GM12878 (cell line): ENCODE measurements at regions not wholly inside any gene's neighbourhood (a gene's known extent, or its start where the extent isn't known, plus 50 kb on each side); places are given as distances from the start of the nearest gene placed in this dataset.

ENCODE experiments used
- ATAC-seq: fragments of 200-7000 bp; cut with Tn5 transposase; 3 replicates; pipeline ENCODE4 v1.9.1; 2020; ENCODE audit warnings: mild to moderate bottlenecking, moderate library complexity
- BruUV-seq: library from RNA; stranded (reverse); fragments of 400-500 nt; replicated peaks from 2 replicates; lab custom pipeline; 2021; lab: Mats Ljungman, UMichigan
- CTCF ChIA-PET: fragments of 300-600 bp; sonication (Branson Sonifier 250); formaldehyde crosslinking; extraction: SDS; loops from one replicate; lab custom pipeline; 2021; ENCODE audit warnings: inconsistent platforms; lab: Yijun Ruan, JAX
- POLR2A ChIA-PET: fragments of 350-600 bp; formaldehyde crosslinking; extraction: SDS; loops from one replicate; lab custom pipeline; 2021; ENCODE audit warnings: inconsistent platforms; lab: Charles Lee
- RAD21 ChIA-PET: fragments of 300-600 bp; sonication (Branson Sonifier 250); formaldehyde crosslinking; loops from one replicate; lab custom pipeline; 2023; ENCODE audit warnings: antibody characterized with exemption; ENCODE audit not compliant: unreplicated experiment; lab: Charles Lee
- SMC1A ChIA-PET: fragments of 300-600 bp; sonication (Branson Sonifier 250); formaldehyde crosslinking; loops from one replicate; lab custom pipeline; 2023; ENCODE audit not compliant: unreplicated experiment, uncharacterized antibody; lab: Charles Lee
- DNase-seq: peaks from one replicate; pipeline ENCODE4 v3.0.0-alpha.2; 2011; ENCODE audit warnings: low read depth, low spot score
- FAIRE-seq: peaks from 3 replicates; lab custom pipeline; 2011; peaks lifted over from hg19 to GRCh38; lab: Jason Lieb, UNC
- H2AFZ ChIP-seq: 2 replicates; pipeline ENCODE4 v1.6.0; 2011; ENCODE audit warnings: low read depth, low read length, control low read depth; ENCODE audit not compliant: control insufficient read depth
- H3K27ac ChIP-seq: 2 replicates; pipeline ENCODE4 v1.5.1; 2011; ENCODE audit warnings: control low read depth; ENCODE audit not compliant: control insufficient read depth, insufficient read depth
- H3K27me3 ChIP-seq, 2 experiments: replicated peaks in 1 of 2; 2 replicates each; pipeline versions ENCODE4 v1.6.0 to v1.6.1; 2011; ENCODE audit warnings: low read length in 1 of 2; ENCODE audit not compliant: control insufficient read depth in 2 of 2, insufficient read depth in 2 of 2
- H3K36me3 ChIP-seq, 2 experiments: 2 replicates each; pipeline ENCODE4 v1.5.1; 2011; ENCODE audit warnings: low read length in 1 of 2; ENCODE audit not compliant: control insufficient read depth in 2 of 2, insufficient read depth in 2 of 2
- H3K4me1 ChIP-seq: 2 replicates; pipeline ENCODE4 v1.6.1; 2011; ENCODE audit warnings: mild to moderate bottlenecking, low read length, moderate library complexity, mixed read lengths; ENCODE audit not compliant: control insufficient read depth, insufficient read depth
- H3K4me2 ChIP-seq: 2 replicates; pipeline ENCODE4 v1.6.0; 2011; ENCODE audit warnings: control low read depth; ENCODE audit not compliant: control insufficient read depth, insufficient read depth
- H3K4me3 ChIP-seq: fragments of 200-600 bp; sonication (generic); 2 replicates; pipeline ENCODE4 v1.5.1; 2016
- H3K79me2 ChIP-seq: 2 replicates; pipeline ENCODE4 v1.6.0; 2011; ENCODE audit warnings: low read length; ENCODE audit not compliant: control insufficient read depth, insufficient read depth
- H3K9ac ChIP-seq: 2 replicates; pipeline ENCODE4 v1.8.0; 2011; ENCODE audit warnings: low read length, control low read depth, mixed read lengths; ENCODE audit not compliant: control insufficient read depth, insufficient read depth
- H3K9me3 ChIP-seq: replicated peaks from 3 replicates; pipeline ENCODE4 v1.5.1; 2011; ENCODE audit warnings: mild to moderate bottlenecking, low read length; ENCODE audit not compliant: control insufficient read depth, insufficient read depth
- H4K20me1 ChIP-seq: 2 replicates; pipeline ENCODE4 v1.6.0; 2011; ENCODE audit not compliant: control insufficient read depth, insufficient read depth
- CEBPB ChIP-seq, 2 experiments: fragments of 150-350 bp in 1 of 2; IDR thresholded peaks; 2 replicates each; pipeline ENCODE4 v1.6.1; 2012 to 2014; ENCODE audit warnings: low read depth in 2 of 2, low read length in 2 of 2, borderline replicate concordance in 1 of 2, inconsistent platforms in 1 of 2
- CHD4 ChIP-seq: fragments of 200-600 bp; sonication (generic); IDR thresholded peaks from 2 replicates; pipeline ENCODE4 v1.6.1; 2016; ENCODE audit warnings: mild to moderate bottlenecking
- FOS ChIP-seq: IDR thresholded peaks from 3 replicates; pipeline ENCODE4 v1.6.1; 2011; ENCODE audit warnings: borderline replicate concordance; ENCODE audit not compliant: insufficient read length; ENCODE audit errors: extremely low read depth
- IKZF1 ChIP-seq: fragments of 450-650 bp; conservative IDR thresholded peaks from 2 replicates; pipeline ENCODE4 v1.6.1; 2017; ENCODE audit warnings: antibody characterized with exemption, mild to moderate bottlenecking
- KAT2A ChIP-seq: conservative IDR thresholded peaks from 2 replicates; pipeline ENCODE4 v1.6.1; 2011; ENCODE audit warnings: low read depth, low read length; ENCODE audit not compliant: control insufficient read depth
- KDM1A ChIP-seq: fragments of 200-600 bp; sonication (generic); IDR thresholded peaks from 2 replicates; pipeline ENCODE4 v1.6.1; 2016; ENCODE audit warnings: borderline replicate concordance
- NRF1 ChIP-seq: conservative IDR thresholded peaks from 2 replicates; pipeline ENCODE4 v1.6.1; 2011; ENCODE audit warnings: mild to moderate bottlenecking, low read depth, low read length, improper control_type of control experiment
- PAX5 ChIP-seq: IDR thresholded peaks from 2 replicates; pipeline ENCODE4 v1.6.1; 2011; ENCODE audit warnings: low read depth, low read length, borderline replicate concordance
- PBX3 ChIP-seq: IDR thresholded peaks from 2 replicates; pipeline ENCODE4 v1.6.1; 2011; ENCODE audit warnings: mild to moderate bottlenecking, low read depth, low read length, moderate library complexity; ENCODE audit not compliant: insufficient replicate concordance
- POLR2AphosphoS2 ChIP-seq: IDR thresholded peaks from 2 replicates; pipeline ENCODE4 v1.6.1; 2011; ENCODE audit warnings: low read depth, mild to moderate bottlenecking, low read length, improper control_type of control experiment, moderate library complexity
- RUNX3 ChIP-seq: IDR thresholded peaks from 2 replicates; pipeline ENCODE4 v1.6.1; 2012; ENCODE audit warnings: low read length, inconsistent platforms
- SMAD1 ChIP-seq: fragments of 450-650 bp; IDR thresholded peaks from 2 replicates; pipeline ENCODE4 v1.6.1; 2018; ENCODE audit warnings: mild to moderate bottlenecking, low read depth; ENCODE audit not compliant: partially characterized antibody
- SMC3 ChIP-seq: IDR thresholded peaks from 2 replicates; pipeline ENCODE4 v1.6.1; 2011; ENCODE audit warnings: low read length, improper control_type of control experiment, borderline replicate concordance
- STAT1 ChIP-seq: fragments of 450-650 bp; conservative IDR thresholded peaks from 2 replicates; pipeline ENCODE4 v1.6.1; 2014; ENCODE audit warnings: antibody characterized with exemption, mild to moderate bottlenecking
- ZBTB40 ChIP-seq: fragments of 450-650 bp; IDR thresholded peaks from 2 replicates; pipeline ENCODE4 v1.6.1; 2016; ENCODE audit warnings: mild to moderate bottlenecking, moderate library complexity, borderline replicate concordance
- ZNF622 ChIP-seq: fragments of 450-650 bp; IDR thresholded peaks from 2 replicates; pipeline ENCODE4 v1.6.1; 2017; ENCODE audit warnings: mild to moderate bottlenecking, inconsistent platforms
- ZNF687 ChIP-seq: fragments of 450-650 bp; IDR thresholded peaks from 2 replicates; pipeline ENCODE4 v1.6.1; 2017; ENCODE audit warnings: mild to moderate bottlenecking, moderate library complexity
- ZZZ3 ChIP-seq: IDR thresholded peaks from 2 replicates; pipeline ENCODE4 v1.6.1; 2011; ENCODE audit warnings: low read depth; ENCODE audit not compliant: control insufficient read depth, insufficient read length
- WGBS: methylation state at CpG from one replicate; pipeline ENCODE4 v1.1.6; 2016; ENCODE audit warnings: low lambda C conversion rate; ENCODE audit not compliant: insufficient replicate concordance, insufficient coverage; ENCODE audit errors: missing lambda C conversion rate; 5-methylcytosine and 5-hydroxymethylcytosine counted together
- in situ Hi-C: fragments of 300-500 bp; cut with MboI; formaldehyde crosslinking; loops from 9 replicates; pipeline ENCODE4 v1.14.3; 2018; ENCODE audit warnings: mixed read lengths
- intact Hi-C: fragments of 100-400 bp; cut with micrococcal nuclease; formaldehyde crosslinking; loops from one replicate; pipeline ENCODE4 v1.14.2; 2022; ENCODE audit not compliant: unreplicated experiment

- Histone ChIP-seq H3K27ac (no peak overlapping the region), H2AFZ (no peak overlapping the region), H3K4me3 (no peak overlapping the region), H3K4me2 (no peak overlapping the region), H4K20me1 (no peaks in the 10 kb centered on the region), H3K9ac (no peak overlapping the region), H3K9me3 (no peaks in the 10 kb centered on the region), H3K36me3 (no peaks in the 10 kb centered on the region), H3K4me1 (no peaks in the 10 kb centered on the region), H3K27me3 (no peaks in the 10 kb centered on the region; a peak in 2 of 4 replicates), H3K79me2 (no peaks in the 10 kb centered on the region)
- in situ Hi-C loops (no loop called here), intact Hi-C loops (no loop called here)
- DNase-seq: no peak
- BruUV-seq: no TSS peak
- ATAC-seq: no peak
- WGBS: 13% methylated on average over 4 of the region's 8 CpGs
- ChIA-PET SMC1A (no interaction called here), RAD21 (no interaction called here), POLR2A (no interaction called here), CTCF (no interaction called here)
- FAIRE-seq: no peak
- TF ChIP-seq KDM1A (no peak), FOS (no peak), NRF1 (no peak), STAT1 (no peak), CHD4 (no peak), KAT2A (no peak), SMC3 (no peak), POLR2AphosphoS2 (no peak), IKZF1 (no peak), ZBTB40 (no peak), CEBPB (IDR thresholded peaks at IDR 0.05; ENCODE audit: borderline replicate concordance in 1 of 2, low read depth in 2 of 2, low read length in 2 of 2) (no peak), SMAD1 (no peak), ZZZ3 (no peak), PAX5 (no peak), RUNX3 (no peak), ZNF622 (no peak), PBX3 (no peak), ZNF687 (no peak)
Measured at GRCh38 chr14:104369208-104369607, 210.4 kb upstream of the C14orf180 start.
